ENCODE measurements at regions not wholly inside any gene's neighbourhood (a gene's known extent, or its start where the extent isn't known, plus 50 kb on each side); places are given as distances from the start of the nearest gene placed in this dataset.

DNA sequence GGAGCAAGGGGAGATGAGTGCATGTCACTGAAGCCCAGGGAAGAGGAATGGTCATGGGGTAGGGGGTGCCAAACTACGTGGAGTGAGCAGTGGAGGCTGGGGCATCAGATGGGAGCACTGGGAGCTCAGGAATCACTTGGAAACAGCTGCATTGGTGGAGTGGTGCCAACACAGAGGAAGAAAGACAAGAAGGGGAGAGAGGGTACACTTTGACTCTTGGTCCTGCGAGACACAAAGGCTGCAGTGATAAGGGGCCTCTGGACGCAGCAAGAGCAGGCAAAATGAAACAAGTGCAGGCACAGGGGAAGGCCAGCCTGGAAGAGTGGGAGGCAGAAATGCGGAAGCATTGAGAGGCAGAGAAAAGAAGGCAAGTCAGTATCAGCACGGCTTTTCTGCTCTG lies 134.7 kb upstream of the SMIM21 start:
- no peaks in the 10 kb centered on the region for H3K27me3 ChIP-seq (ENCODE audit: insufficient read depth, poor library complexity, severe bottlenecking)
- H3K4me3 ChIP-seq (replicated peaks; ENCODE audit: insufficient read depth, low read length), result no peak overlapping the region
- no peak overlapping the region for H3K27ac ChIP-seq (replicated peaks)
- no peak for DNase-seq (ENCODE audit: low read depth in 1 of 2, low spot score in 1 of 2)
- no peak for TF ChIP-seq SPI1 (IDR thresholded peaks at IDR 0.05; ENCODE audit: borderline replicate concordance, low read depth)
- no peak for TF ChIP-seq POLR2AphosphoS5 (IDR thresholded peaks at IDR 0.05; ENCODE audit: low read depth)
- TF ChIP-seq GABPA (IDR thresholded peaks at IDR 0.05; ENCODE audit: low read depth), result no peak
- TF ChIP-seq, protein P1, sequence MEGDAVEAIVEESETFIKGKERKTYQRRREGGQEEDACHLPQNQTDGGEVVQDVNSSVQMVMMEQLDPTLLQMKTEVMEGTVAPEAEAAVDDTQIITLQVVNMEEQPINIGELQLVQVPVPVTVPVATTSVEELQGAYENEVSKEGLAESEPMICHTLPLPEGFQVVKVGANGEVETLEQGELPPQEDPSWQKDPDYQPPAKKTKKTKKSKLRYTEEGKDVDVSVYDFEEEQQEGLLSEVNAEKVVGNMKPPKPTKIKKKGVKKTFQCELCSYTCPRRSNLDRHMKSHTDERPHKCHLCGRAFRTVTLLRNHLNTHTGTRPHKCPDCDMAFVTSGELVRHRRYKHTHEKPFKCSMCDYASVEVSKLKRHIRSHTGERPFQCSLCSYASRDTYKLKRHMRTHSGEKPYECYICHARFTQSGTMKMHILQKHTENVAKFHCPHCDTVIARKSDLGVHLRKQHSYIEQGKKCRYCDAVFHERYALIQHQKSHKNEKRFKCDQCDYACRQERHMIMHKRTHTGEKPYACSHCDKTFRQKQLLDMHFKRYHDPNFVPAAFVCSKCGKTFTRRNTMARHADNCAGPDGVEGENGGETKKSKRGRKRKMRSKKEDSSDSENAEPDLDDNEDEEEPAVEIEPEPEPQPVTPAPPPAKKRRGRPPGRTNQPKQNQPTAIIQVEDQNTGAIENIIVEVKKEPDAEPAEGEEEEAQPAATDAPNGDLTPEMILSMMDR (IDR thresholded peaks at IDR 0.05; ENCODE audit: insufficient read depth, low read length), result no peak
- TF ChIP-seq REST (IDR thresholded peaks at IDR 0.05; ENCODE audit: insufficient replicate concordance, low read depth), result no peak

- no peak overlapping the region for H3K4me3 ChIP-seq (replicated peaks; ENCODE audit: insufficient read depth, low read length)
- no peak for DNase-seq (ENCODE audit: low read depth in 1 of 2, low spot score in 1 of 2)
- H3K27ac ChIP-seq (replicated peaks), result no peak overlapping the region
- H3K27me3 ChIP-seq (ENCODE audit: insufficient read depth, poor library complexity, severe bottlenecking), result no peaks in the 10 kb centered on the region
- TF ChIP-seq, protein P1 (IDR thresholded peaks at IDR 0.05; ENCODE audit: insufficient read depth, low read length), result no peak
- TF ChIP-seq POLR2AphosphoS5 (IDR thresholded peaks at IDR 0.05; ENCODE audit: low read depth) (no peak), SPI1 (IDR thresholded peaks at IDR 0.05; ENCODE audit: borderline replicate concordance, low read depth) (no peak), GABPA (IDR thresholded peaks at IDR 0.05; ENCODE audit: low read depth) (no peak), REST (IDR thresholded peaks at IDR 0.05; ENCODE audit: insufficient replicate concordance, low read depth) (no peak)
Measured at GRCh38 chr18:75558790-75559189, 131.3 kb upstream of the SMIM21 start.

DNA sequence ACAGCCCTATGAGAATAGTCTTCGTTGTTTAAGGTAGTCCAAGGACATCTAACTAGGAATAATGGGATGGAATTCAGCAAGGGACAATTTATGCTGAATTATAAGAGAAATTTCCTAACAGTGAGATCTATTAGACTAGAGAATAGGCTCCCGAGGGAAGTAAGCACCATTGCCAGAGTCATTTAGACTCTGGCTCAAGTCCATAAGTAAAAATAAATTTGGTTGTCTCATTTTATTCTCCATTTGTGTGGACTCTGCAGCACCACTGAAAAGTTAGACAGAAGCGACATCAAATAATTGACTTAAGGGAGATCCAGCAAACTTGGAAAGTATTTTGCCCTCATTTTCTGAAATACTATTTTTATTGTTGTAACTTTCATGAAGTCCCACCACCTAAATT lies 129.3 kb upstream of the SMIM21 start:
- Histone ChIP-seq H3K4me3 (replicated peaks; ENCODE audit: insufficient read depth, low read length) (no peak overlapping the region), H3K27me3 (ENCODE audit: insufficient read depth, poor library complexity, severe bottlenecking) (no peaks in the 10 kb centered on the region), H3K27ac (replicated peaks) (no peak overlapping the region)
- TF ChIP-seq, protein P1 (IDR thresholded peaks at IDR 0.05; ENCODE audit: insufficient read depth, low read length), result no peak
- TF ChIP-seq SPI1 (IDR thresholded peaks at IDR 0.05; ENCODE audit: borderline replicate concordance, low read depth) (no peak), REST (IDR thresholded peaks at IDR 0.05; ENCODE audit: insufficient replicate concordance, low read depth) (no peak), POLR2AphosphoS5 (IDR thresholded peaks at IDR 0.05; ENCODE audit: low read depth) (no peak), GABPA (IDR thresholded peaks at IDR 0.05; ENCODE audit: low read depth) (no peak)
- no peak for DNase-seq (ENCODE audit: low read depth in 1 of 2, low spot score in 1 of 2)

Measured in HL-60 (cell line).